ENCODE measurements at regions not wholly inside any gene's neighbourhood (a gene's known extent, or its start where the extent isn't known, plus 50 kb on each side); places are given as distances from the start of the nearest gene placed in this dataset.

GRCh38 chr3:44061961-44062360 lies 179.7 kb upstream of the TOPAZ1 start:
- TF ChIP-seq CTCF (IDR thresholded peaks at IDR 0.05; ENCODE audit: poor library complexity) (no peak), EZH2 (IDR thresholded peaks at IDR 0.05; ENCODE audit: borderline replicate concordance) (no peak)

Data from hepatocyte (in vitro differentiated cells).